Left lung (tissue), 4 donors: ENCODE measurements at regions not wholly inside any gene's neighbourhood (a gene's known extent, or its start where the extent isn't known, plus 50 kb on each side); places are given as distances from the start of the nearest gene placed in this dataset.

Source experiments
- ATAC-seq: fragments of 200-7000 bp; cut with Tn5 transposase; one replicate; pipeline ENCODE4 v1.9.1; 2020; ENCODE audit warnings: moderate library complexity
- DNase-seq, 4 donors: peaks; one replicate each; pipeline ENCODE4 v3.0.0-alpha.2; 2013 to 2020
- H3K27ac ChIP-seq, 2 donors: fragments of 200-600 bp; sonication (generic) in 1 of 2; one replicate each; pipeline versions ENCODE4 v1.5.0 to v1.8.0; 2020 to 2021
- H3K27me3 ChIP-seq, 2 donors: fragments of 200-600 bp; sonication (generic) in 1 of 2; one replicate each; pipeline versions ENCODE4 v1.5.0 to v1.8.0; 2020 to 2021
- H3K36me3 ChIP-seq, 2 donors: fragments of 200-600 bp; sonication (generic) in 1 of 2; one replicate each; pipeline versions ENCODE4 v1.5.0 to v1.8.0; 2020 to 2021
- H3K4me1 ChIP-seq, 2 donors: fragments of 200-600 bp; one replicate each; pipeline ENCODE4 v1.8.0; 2021
- H3K4me3 ChIP-seq, 2 donors: fragments of 200-600 bp; sonication (generic) in 1 of 2; one replicate each; pipeline versions ENCODE4 v1.5.0 to v1.8.0; 2020 to 2021; ENCODE audit warnings: mild to moderate bottlenecking in 1 of 2
- H3K9me3 ChIP-seq, 2 donors: fragments of 200-600 bp; sonication (generic) in 1 of 2; one replicate each; pipeline versions ENCODE4 v1.5.0 to v1.8.0; 2020 to 2021
- CTCF ChIP-seq, 2 donors: fragments of 200-600 bp; sonication (generic) in 1 of 2; IDR thresholded peaks; one replicate each; pipeline versions ENCODE4 v1.5.0 to v1.8.0; 2021; ENCODE audit warnings: antibody characterized with exemption in 2 of 2
- intact Hi-C, 2 donors: fragments of 100-400 bp; cut with DNase I; formaldehyde crosslinking; loops; one replicate each; pipeline versions ENCODE4 v1.11.2 to v1.14.2; 2022
- donor health status: DM: no; HTN: yes; CAD: no.
- donor health status: DM: no; HTN: no; CAD: no.

DNA sequence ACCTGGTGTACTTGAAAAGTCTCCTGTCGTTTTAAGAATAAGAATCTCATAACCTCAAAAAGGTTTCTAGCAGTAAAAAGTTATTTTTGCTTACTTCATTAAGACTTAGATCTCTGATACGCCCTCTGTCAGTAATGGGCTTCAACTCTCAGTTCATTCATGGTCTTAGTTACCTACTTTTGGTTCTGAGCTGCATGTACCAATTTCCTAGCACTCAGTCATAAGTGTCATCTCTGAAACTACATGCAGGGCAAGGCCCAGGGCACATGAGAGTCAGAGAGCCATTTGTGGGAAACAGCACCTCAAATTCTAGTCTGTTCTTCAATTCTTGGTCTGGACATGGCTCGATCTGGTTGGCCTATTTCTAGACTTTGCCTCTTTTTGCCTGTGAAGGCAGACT lies 838.4 kb downstream of the FAM181B start:
- Histone ChIP-seq H3K27me3 (no peaks in the 10 kb centered on the region), H3K9me3 (no peaks in the 10 kb centered on the region), H3K27ac (no peak overlapping the region), H3K36me3 (no peaks in the 10 kb centered on the region), H3K4me3 (no peak overlapping the region), H3K4me1 (no peaks in the 10 kb centered on the region)
- DNase-seq (no peak), ATAC-seq (no peak)
- intact Hi-C loops, result no loop called here
- TF ChIP-seq CTCF (IDR thresholded peaks at IDR 0.05), result no peak

GRCh38 chr11:81892770-81893635 lies 840.7 kb downstream of the FAM181B start:
- intact Hi-C loops, result no loop called here
- no peaks in the 10 kb centered on the region for H3K9me3 ChIP-seq
- no peaks in the 10 kb centered on the region for H3K36me3 ChIP-seq
- ATAC-seq (no peak), DNase-seq (peak in 1 of 4 donors; percentile 42)
- H3K4me1 ChIP-seq, result no peaks in the 10 kb centered on the region
- no peak overlapping the region for H3K4me3 ChIP-seq
- H3K27ac ChIP-seq, result no peak overlapping the region
- no peaks in the 10 kb centered on the region for H3K27me3 ChIP-seq
- no peak for TF ChIP-seq CTCF (IDR thresholded peaks at IDR 0.05)

DNA sequence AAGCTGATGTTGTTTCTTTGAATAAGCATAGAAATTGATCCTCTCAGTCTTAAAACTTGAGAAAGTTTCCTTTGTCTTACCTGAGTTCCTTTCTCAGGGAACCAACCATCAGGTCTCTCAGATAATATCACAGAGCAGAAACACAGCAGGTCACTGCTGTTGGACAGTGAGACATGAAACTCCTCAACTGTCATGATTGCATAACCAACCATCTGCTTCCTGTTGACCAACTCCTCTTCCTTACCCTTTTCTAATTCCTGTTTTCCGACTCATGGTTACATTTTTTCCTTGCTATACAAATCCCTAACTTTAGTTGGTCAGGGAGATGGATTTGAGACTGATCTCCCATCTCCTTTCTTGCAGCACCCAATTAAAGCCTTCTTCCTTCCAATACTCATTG lies 845.3 kb downstream of the FAM181B start:
- TF ChIP-seq CTCF (IDR thresholded peaks at IDR 0.05), result no peak

DNA sequence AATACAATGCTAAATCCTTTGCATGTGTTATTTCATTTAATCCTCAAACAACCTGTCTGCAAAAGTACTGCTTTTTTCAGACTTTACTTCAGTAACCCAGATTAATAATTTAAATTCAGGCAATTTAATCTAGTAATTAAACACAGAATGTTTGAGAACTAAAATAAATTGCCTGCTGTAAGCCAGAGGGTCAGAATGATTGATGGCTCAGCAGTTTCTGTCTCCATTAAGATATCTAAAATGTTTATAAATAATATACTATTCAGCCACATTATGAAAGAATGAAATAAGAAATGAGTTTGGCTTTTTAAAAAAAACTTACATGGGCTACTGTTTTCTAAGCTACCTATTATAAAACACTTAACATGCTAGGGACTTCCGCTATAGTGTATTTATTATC lies 846.0 kb downstream of the FAM181B start:
- TF ChIP-seq CTCF (IDR thresholded peaks at IDR 0.05), result no peak
- no peaks in the 10 kb centered on the region for H3K9me3 ChIP-seq
- no peak overlapping the region for H3K27ac ChIP-seq
- no peaks in the 10 kb centered on the region for H3K4me1 ChIP-seq
- DNase-seq (no peak), ATAC-seq (no peak)
- no peaks in the 10 kb centered on the region for H3K36me3 ChIP-seq
- no peak overlapping the region for H3K4me3 ChIP-seq
- H3K27me3 ChIP-seq, result no peaks in the 10 kb centered on the region
- intact Hi-C loops, result no loop called here

More for the DNA sequence above, 845.3 kb downstream of the FAM181B start:
- no peaks in the 10 kb centered on the region for H3K27me3 ChIP-seq
- H3K36me3 ChIP-seq, result no peaks in the 10 kb centered on the region
- ATAC-seq (no peak), DNase-seq (no peak)
- intact Hi-C loops, result no loop called here
- H3K27ac ChIP-seq, result no peak overlapping the region
- no peaks in the 10 kb centered on the region for H3K9me3 ChIP-seq
- no peak overlapping the region for H3K4me3 ChIP-seq
- no peaks in the 10 kb centered on the region for H3K4me1 ChIP-seq

- DNase-seq (no peak), ATAC-seq (no peak)
- no peak overlapping the region for H3K27ac ChIP-seq
- H3K4me3 ChIP-seq, result no peak overlapping the region
- H3K27me3 ChIP-seq, result no peaks in the 10 kb centered on the region
- no peaks in the 10 kb centered on the region for H3K36me3 ChIP-seq
- intact Hi-C loops, result no loop called here
- no peaks in the 10 kb centered on the region for H3K9me3 ChIP-seq
- no peak for TF ChIP-seq CTCF (IDR thresholded peaks at IDR 0.05)
- no peaks in the 10 kb centered on the region for H3K4me1 ChIP-seq
Measured at GRCh38 chr11:81886406-81887075, 847.1 kb downstream of the FAM181B start.
